HEK293T (cell line): ENCODE measurements at regions not wholly inside any gene's neighbourhood (a gene's known extent, or its start where the extent isn't known, plus 50 kb on each side); places are given as distances from the start of the nearest gene placed in this dataset.

Experiments used
- CTCF ChIA-PET: fragments of 350-600 bp; formaldehyde crosslinking; extraction: SDS; loops from one replicate; lab custom pipeline; 2021; ENCODE audit warnings: antibody characterized with exemption, inconsistent platforms; lab: Yijun Ruan, JAX
- POLR2A ChIA-PET: fragments of 350-600 bp; formaldehyde crosslinking; extraction: SDS; loops from one replicate; lab custom pipeline; 2020; ENCODE audit warnings: antibody characterized with exemption, inconsistent platforms; lab: Yijun Ruan, JAX
- DNase-seq: peaks from one replicate; pipeline ENCODE4 v3.0.0; 2012; ENCODE audit warnings: mixed read lengths; ENCODE audit errors: extremely low spot score
- ARNT ChIP-seq: fragments of 450-650 bp; IDR thresholded peaks from 2 replicates; pipeline ENCODE4 v1.6.1; 2017; ENCODE audit warnings: mild to moderate bottlenecking
- BHLHE40 ChIP-seq: fragments of 450-650 bp; IDR thresholded peaks from 2 replicates; pipeline ENCODE4 v1.6.1; 2016; ENCODE audit warnings: mild to moderate bottlenecking, moderate library complexity, borderline replicate concordance
- CTBP1 ChIP-seq: fragments of 450-650 bp; IDR thresholded peaks from 2 replicates; pipeline ENCODE4 v1.6.1; 2016; ENCODE audit warnings: borderline replicate concordance
- ELF4 ChIP-seq: fragments of 450-650 bp; IDR thresholded peaks from 2 replicates; pipeline ENCODE4 v1.6.1; 2017; ENCODE audit warnings: antibody characterized with exemption
- FOXA1 ChIP-seq: fragments of 450-650 bp; IDR thresholded peaks from 2 replicates; pipeline ENCODE4 v1.6.1; 2016; ENCODE audit warnings: mild to moderate bottlenecking
- FOXK2 ChIP-seq: fragments of 450-650 bp; IDR thresholded peaks from 2 replicates; pipeline ENCODE4 v1.6.1; 2016; ENCODE audit warnings: mild to moderate bottlenecking
- FOXM1 ChIP-seq: fragments of 450-650 bp; IDR thresholded peaks from 2 replicates; pipeline ENCODE4 v1.6.1; 2017; ENCODE audit warnings: mild to moderate bottlenecking, borderline replicate concordance
- HDGF ChIP-seq: fragments of 450-650 bp; IDR thresholded peaks from 2 replicates; pipeline ENCODE4 v1.6.1; 2017; ENCODE audit warnings: antibody characterized with exemption, borderline replicate concordance
- L3MBTL2 ChIP-seq: fragments of 450-650 bp; conservative IDR thresholded peaks from 2 replicates; pipeline ENCODE4 v1.6.1; 2016; ENCODE audit warnings: mild to moderate bottlenecking
- LEF1 ChIP-seq: fragments of 450-650 bp; IDR thresholded peaks from 2 replicates; pipeline ENCODE4 v1.6.1; 2017; ENCODE audit warnings: mild to moderate bottlenecking, borderline replicate concordance
- NFRKB ChIP-seq: fragments of 450-650 bp; IDR thresholded peaks from 2 replicates; pipeline ENCODE4 v1.6.1; 2016; ENCODE audit warnings: mild to moderate bottlenecking, moderate library complexity
- PKNOX1 ChIP-seq: fragments of 450-650 bp; IDR thresholded peaks from 2 replicates; pipeline ENCODE4 v1.6.1; 2016
- SP1 ChIP-seq: fragments of 450-650 bp; IDR thresholded peaks from 2 replicates; pipeline ENCODE4 v1.6.1; 2017
- SUZ12 ChIP-seq: fragments of 450-650 bp; IDR thresholded peaks from 2 replicates; pipeline ENCODE4 v1.6.1; 2016; ENCODE audit warnings: mild to moderate bottlenecking
- TARDBP ChIP-seq: fragments of 450-650 bp; IDR thresholded peaks from 2 replicates; pipeline ENCODE4 v1.6.1; 2016
- ZNF384 ChIP-seq: fragments of 450-650 bp; IDR thresholded peaks from 2 replicates; pipeline ENCODE4 v1.6.1; 2016

- DNase-seq, result no peak
- ChIA-PET CTCF (no interaction called here), POLR2A (no interaction called here)
- TF ChIP-seq FOXM1, result no peak
- TF ChIP-seq BHLHE40, result no peak
- no peak for TF ChIP-seq PKNOX1
- TF ChIP-seq TARDBP, result no peak
- TF ChIP-seq ELF4, result no peak
- TF ChIP-seq L3MBTL2, result no peak
- TF ChIP-seq SP1, result no peak
- TF ChIP-seq NFRKB, result no peak
- TF ChIP-seq ZNF384, result no peak
- no peak for TF ChIP-seq FOXA1
- no peak for TF ChIP-seq SUZ12
- TF ChIP-seq LEF1, result no peak
- no peak for TF ChIP-seq FOXK2
- no peak for TF ChIP-seq HDGF
- no peak for TF ChIP-seq CTBP1
Measured at GRCh38 chr4:45846016-45846415, 277.8 kb downstream of the GABRG1 start.

- TF ChIP-seq L3MBTL2 (no peak), SP1 (no peak), BHLHE40 (no peak), FOXM1 (no peak), HDGF (no peak)
- ChIA-PET CTCF (no interaction called here), POLR2A (no interaction called here)
- no peak for DNase-seq
Measured at GRCh38 chr4:45841791-45842190, 282.1 kb downstream of the GABRG1 start.

- DNase-seq, result no peak
- ChIA-PET POLR2A (no interaction called here), CTCF (no interaction called here)
- TF ChIP-seq NFRKB, result no peak
- no peak for TF ChIP-seq FOXK2
- no peak for TF ChIP-seq CTBP1
- no peak for TF ChIP-seq FOXM1
- TF ChIP-seq L3MBTL2, result no peak
- TF ChIP-seq LEF1, result no peak
- TF ChIP-seq HDGF, result no peak
- TF ChIP-seq FOXA1, result no peak
- no peak for TF ChIP-seq SP1
- no peak for TF ChIP-seq ARNT
- no peak for TF ChIP-seq BHLHE40
- TF ChIP-seq SUZ12, result no peak
Measured at GRCh38 chr4:45831692-45832091, 292.2 kb downstream of the GABRG1 start.

- ChIA-PET POLR2A (no interaction called here), CTCF (no interaction called here)
- TF ChIP-seq ELF4 (no peak), ZNF384 (no peak), L3MBTL2 (no peak), FOXK2 (no peak), SP1 (no peak), PKNOX1 (no peak), HDGF (no peak), FOXA1 (no peak), BHLHE40 (no peak), ARNT (no peak)
- no peak for DNase-seq
Measured at GRCh38 chr4:45803994-45804393, 319.9 kb downstream of the GABRG1 start.

- ChIA-PET CTCF (no interaction called here), POLR2A (no interaction called here)
- TF ChIP-seq TARDBP, result no peak
- DNase-seq, result no peak
Measured at GRCh38 chr4:45795135-45795534, 328.7 kb downstream of the GABRG1 start.

- TF ChIP-seq BHLHE40 (no peak), PKNOX1 (no peak), CTBP1 (no peak), L3MBTL2 (no peak), ELF4 (no peak), HDGF (no peak), FOXK2 (no peak), FOXA1 (no peak), SP1 (no peak), ARNT (no peak), ZNF384 (no peak), LEF1 (no peak), TARDBP (no peak), NFRKB (no peak), SUZ12 (no peak), FOXM1 (no peak)
- ChIA-PET CTCF (no interaction called here), POLR2A (no interaction called here)
- no peak for DNase-seq
Measured at GRCh38 chr4:45778514-45778913, 345.3 kb downstream of the GABRG1 start.

- POLR2A ChIA-PET, result no interaction called here
- no peak for TF ChIP-seq FOXM1
- no peak for TF ChIP-seq BHLHE40
- no peak for TF ChIP-seq ELF4
- TF ChIP-seq LEF1, result no peak
- TF ChIP-seq NFRKB, result no peak
- TF ChIP-seq L3MBTL2, result no peak
- no peak for TF ChIP-seq ZNF384
- TF ChIP-seq FOXK2, result no peak
- TF ChIP-seq ARNT, result no peak
- TF ChIP-seq HDGF, result no peak
- no peak for TF ChIP-seq FOXA1
- no peak for TF ChIP-seq SUZ12
- TF ChIP-seq TARDBP, result no peak
- TF ChIP-seq SP1, result no peak
- TF ChIP-seq PKNOX1, result no peak
- CTCF ChIA-PET, result no interaction called here
- DNase-seq, result no peak
Measured at GRCh38 chr4:45776146-45776545, 347.7 kb downstream of the GABRG1 start.
